ENCODE measurements at regions not wholly inside any gene's neighbourhood (a gene's known extent, or its start where the extent isn't known, plus 50 kb on each side); places are given as distances from the start of the nearest gene placed in this dataset.

DNA sequence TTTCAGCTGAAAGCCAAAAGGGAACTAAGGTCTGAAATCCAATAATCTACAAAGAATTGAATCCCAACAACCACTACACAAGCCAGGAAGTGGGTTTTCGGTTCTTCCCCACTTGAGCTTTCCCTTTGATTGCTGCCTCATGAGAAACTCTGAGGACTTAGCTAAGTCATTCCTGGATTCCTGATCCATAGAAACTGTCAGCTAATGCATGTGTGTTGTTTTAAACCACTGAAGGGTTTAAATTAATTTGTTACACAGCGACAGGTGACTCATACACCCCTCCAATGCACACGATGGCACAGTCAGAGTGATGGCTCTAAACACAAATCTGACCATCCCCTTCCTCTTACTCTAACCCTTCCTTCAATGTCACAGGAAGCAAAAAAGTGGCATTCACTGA is 282.9 kb downstream of the RAB28 start:
- no peaks in the 10 kb centered on the region for H4K20me1 ChIP-seq (ENCODE audit: insufficient read depth, low read length)
- no peak overlapping the region for H3K4me3 ChIP-seq (ENCODE audit: low read length)
- H3K36me3 ChIP-seq (replicated peaks; ENCODE audit: low read depth, low read length), result no peaks in the 10 kb centered on the region
- H3K9me3 ChIP-seq (ENCODE audit: insufficient read depth, low read length), result no peaks in the 10 kb centered on the region
- H3K9ac ChIP-seq (ENCODE audit: low read length), result no peak overlapping the region
- no peak overlapping the region for H3K4me2 ChIP-seq (ENCODE audit: low read length)
- no peak for TF ChIP-seq EZH2phosphoT487 (IDR thresholded peaks at IDR 0.05; ENCODE audit: low read depth)
- TF ChIP-seq, protein P1, sequence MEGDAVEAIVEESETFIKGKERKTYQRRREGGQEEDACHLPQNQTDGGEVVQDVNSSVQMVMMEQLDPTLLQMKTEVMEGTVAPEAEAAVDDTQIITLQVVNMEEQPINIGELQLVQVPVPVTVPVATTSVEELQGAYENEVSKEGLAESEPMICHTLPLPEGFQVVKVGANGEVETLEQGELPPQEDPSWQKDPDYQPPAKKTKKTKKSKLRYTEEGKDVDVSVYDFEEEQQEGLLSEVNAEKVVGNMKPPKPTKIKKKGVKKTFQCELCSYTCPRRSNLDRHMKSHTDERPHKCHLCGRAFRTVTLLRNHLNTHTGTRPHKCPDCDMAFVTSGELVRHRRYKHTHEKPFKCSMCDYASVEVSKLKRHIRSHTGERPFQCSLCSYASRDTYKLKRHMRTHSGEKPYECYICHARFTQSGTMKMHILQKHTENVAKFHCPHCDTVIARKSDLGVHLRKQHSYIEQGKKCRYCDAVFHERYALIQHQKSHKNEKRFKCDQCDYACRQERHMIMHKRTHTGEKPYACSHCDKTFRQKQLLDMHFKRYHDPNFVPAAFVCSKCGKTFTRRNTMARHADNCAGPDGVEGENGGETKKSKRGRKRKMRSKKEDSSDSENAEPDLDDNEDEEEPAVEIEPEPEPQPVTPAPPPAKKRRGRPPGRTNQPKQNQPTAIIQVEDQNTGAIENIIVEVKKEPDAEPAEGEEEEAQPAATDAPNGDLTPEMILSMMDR (IDR thresholded peaks at IDR 0.05; ENCODE audit: low read depth, low read length), result no peak
- no peak overlapping the region for H2AFZ ChIP-seq (ENCODE audit: low read depth, low read length)
- no peak overlapping the region for H3K27ac ChIP-seq (ENCODE audit: low read length)
- H3K79me2 ChIP-seq (ENCODE audit: low read length), result no peaks in the 10 kb centered on the region
- no peaks in the 10 kb centered on the region for H3K4me1 ChIP-seq (ENCODE audit: low read length)
- no peaks in the 10 kb centered on the region for H3K27me3 ChIP-seq (ENCODE audit: low read depth, low read length)

DNA sequence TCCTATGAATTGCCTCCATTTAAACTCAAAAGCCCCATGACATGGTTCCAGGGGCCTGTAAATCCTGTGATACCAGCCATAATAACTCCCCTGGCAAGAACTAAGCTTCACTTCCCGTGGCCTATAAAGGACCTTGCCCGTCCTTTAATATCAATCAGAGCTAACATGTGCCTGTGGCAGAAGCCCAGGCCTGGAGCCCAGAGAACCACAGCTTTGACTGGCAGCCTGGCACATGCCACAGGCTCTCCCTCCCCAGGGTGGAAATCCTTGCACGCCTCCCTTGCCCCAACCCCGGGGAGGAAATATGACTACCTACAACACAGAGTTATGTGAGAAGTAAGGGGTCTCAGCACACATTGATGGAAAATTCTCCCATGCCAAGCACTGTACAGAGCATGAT is 287.4 kb downstream of the RAB28 start:
- Histone ChIP-seq H3K27me3 (ENCODE audit: low read depth, low read length) (no peaks in the 10 kb centered on the region), H3K4me1 (ENCODE audit: low read length) (no peaks in the 10 kb centered on the region), H3K9ac (ENCODE audit: low read length) (no peak overlapping the region), H3K36me3 (replicated peaks; ENCODE audit: low read depth, low read length) (no peaks in the 10 kb centered on the region), H3K4me3 (ENCODE audit: low read length) (no peak overlapping the region), H3K79me2 (ENCODE audit: low read length) (no peaks in the 10 kb centered on the region), H3K4me2 (ENCODE audit: low read length) (no peak overlapping the region), H3K9me3 (ENCODE audit: insufficient read depth, low read length) (no peaks in the 10 kb centered on the region), H2AFZ (ENCODE audit: low read depth, low read length) (no peak overlapping the region), H3K27ac (ENCODE audit: low read length) (no peak overlapping the region), H4K20me1 (ENCODE audit: insufficient read depth, low read length) (no peaks in the 10 kb centered on the region)
- no peak for TF ChIP-seq EZH2phosphoT487 (IDR thresholded peaks at IDR 0.05; ENCODE audit: low read depth)
- TF ChIP-seq, protein P1 (IDR thresholded peaks at IDR 0.05; ENCODE audit: low read depth, low read length), result no peak

DNA sequence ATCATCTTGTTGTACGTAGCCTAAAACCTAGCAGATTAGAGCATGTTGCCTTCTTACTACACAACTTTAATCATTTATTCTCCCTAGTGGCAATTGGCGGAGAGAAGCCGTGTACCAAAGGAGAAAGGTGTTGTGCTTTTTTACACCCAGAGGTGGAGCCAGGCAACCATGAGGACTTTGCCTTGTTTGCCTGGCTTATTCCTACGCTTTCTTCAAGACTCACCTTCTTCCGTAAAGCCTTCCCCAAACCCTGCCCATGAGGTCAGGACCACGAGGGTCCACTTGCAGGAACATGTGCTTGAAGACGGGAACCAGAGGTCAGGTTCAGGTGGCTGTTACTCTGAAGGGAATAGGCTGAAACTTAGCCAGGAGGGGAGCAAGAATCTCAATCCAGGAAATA is 290.5 kb downstream of the RAB28 start:
- Histone ChIP-seq H3K36me3 (replicated peaks; ENCODE audit: low read depth, low read length) (no peaks in the 10 kb centered on the region), H3K79me2 (ENCODE audit: low read length) (no peaks in the 10 kb centered on the region), H3K9ac (ENCODE audit: low read length) (no peak overlapping the region), H3K9me3 (ENCODE audit: insufficient read depth, low read length) (no peaks in the 10 kb centered on the region), H2AFZ (ENCODE audit: low read depth, low read length) (no peak overlapping the region), H3K4me2 (ENCODE audit: low read length) (no peak overlapping the region), H4K20me1 (ENCODE audit: insufficient read depth, low read length) (no peaks in the 10 kb centered on the region), H3K27ac (ENCODE audit: low read length) (no peak overlapping the region), H3K4me3 (ENCODE audit: low read length) (no peak overlapping the region), H3K27me3 (ENCODE audit: low read depth, low read length) (no peaks in the 10 kb centered on the region), H3K4me1 (ENCODE audit: low read length) (no peaks in the 10 kb centered on the region)
- TF ChIP-seq, protein P1 (IDR thresholded peaks at IDR 0.05; ENCODE audit: low read depth, low read length), result no peak
- TF ChIP-seq EZH2phosphoT487 (IDR thresholded peaks at IDR 0.05; ENCODE audit: low read depth), result no peak

DNA sequence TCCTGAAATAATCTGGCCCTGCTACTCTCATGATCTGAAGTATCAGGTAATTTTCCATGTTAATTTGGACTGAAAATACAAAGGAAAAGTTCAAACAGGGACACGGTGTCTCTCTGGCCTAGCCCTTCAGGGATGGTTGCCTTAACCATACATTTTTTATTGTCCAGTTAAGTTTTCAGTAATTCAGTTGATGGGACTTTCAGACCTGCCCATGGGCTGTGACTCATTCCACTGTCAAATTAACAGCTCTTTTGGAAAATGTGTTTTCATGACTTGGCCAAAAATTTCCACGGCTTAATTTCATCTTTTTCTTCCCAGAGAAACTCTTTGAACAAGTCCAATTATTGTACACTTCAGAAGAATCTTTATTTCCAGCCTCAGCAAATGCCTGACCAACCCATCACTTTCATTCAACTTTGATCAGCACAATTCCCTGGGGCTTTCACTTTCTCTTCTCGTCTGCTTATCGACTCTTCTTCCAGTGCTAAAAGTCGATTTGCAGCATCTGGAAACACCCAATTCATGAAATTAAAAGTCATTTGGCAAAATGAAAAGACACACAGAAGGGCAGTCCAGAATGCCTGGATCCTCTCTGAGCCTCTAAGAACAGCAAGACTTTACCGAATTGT is 293.9 kb downstream of the RAB28 start:
- H4K20me1 ChIP-seq (ENCODE audit: insufficient read depth, low read length), result no peaks in the 10 kb centered on the region
- no peaks in the 10 kb centered on the region for H3K79me2 ChIP-seq (ENCODE audit: low read length)
- H3K27ac ChIP-seq (ENCODE audit: low read length), result no peak overlapping the region
- no peaks in the 10 kb centered on the region for H3K4me1 ChIP-seq (ENCODE audit: low read length)
- H3K9ac ChIP-seq (ENCODE audit: low read length), result no peak overlapping the region
- H3K4me3 ChIP-seq (ENCODE audit: low read length), result no peak overlapping the region
- no peak overlapping the region for H3K4me2 ChIP-seq (ENCODE audit: low read length)
- TF ChIP-seq, protein P1 (IDR thresholded peaks at IDR 0.05; ENCODE audit: low read depth, low read length), result no peak
- no peak for TF ChIP-seq EZH2phosphoT487 (IDR thresholded peaks at IDR 0.05; ENCODE audit: low read depth)
- no peaks in the 10 kb centered on the region for H3K9me3 ChIP-seq (ENCODE audit: insufficient read depth, low read length)
- H3K27me3 ChIP-seq (ENCODE audit: low read depth, low read length), result no peaks in the 10 kb centered on the region
- no peak overlapping the region for H2AFZ ChIP-seq (ENCODE audit: low read depth, low read length)
- H3K36me3 ChIP-seq (replicated peaks; ENCODE audit: low read depth, low read length), result no peaks in the 10 kb centered on the region
